8988T (cell line): ENCODE measurements at regions not wholly inside any gene's neighbourhood (a gene's known extent, or its start where the extent isn't known, plus 50 kb on each side); places are given as distances from the start of the nearest gene placed in this dataset.
"Not testable (repeated sequence)": the region's sequence is repeated elsewhere in the genome, so short reads cannot be mapped to it uniquely, and the experiment has no call there.

Experiments
- DNase-seq: peaks from one replicate; pipeline ENCODE4 v3.0.0; 2011

DNA sequence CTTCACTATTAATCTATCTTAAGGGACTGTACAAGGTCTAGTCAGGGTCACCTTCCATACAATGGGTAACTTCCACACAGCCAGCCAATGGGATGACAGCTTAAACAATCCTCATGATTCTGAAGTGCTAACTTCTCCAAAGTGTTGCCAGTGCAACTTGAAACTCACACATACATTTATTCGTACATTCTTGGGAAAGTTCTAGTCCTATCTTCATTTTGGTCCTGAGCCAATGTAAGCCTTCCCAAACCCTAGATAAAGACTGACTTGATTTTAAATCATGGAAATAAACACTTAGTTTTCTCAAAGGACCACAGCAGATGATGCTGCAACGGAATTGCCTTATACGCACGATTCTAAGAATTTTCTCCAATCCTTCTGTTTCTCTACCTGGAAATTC, 117.5 kb upstream of the COL1A2 start:
- no peak for DNase-seq

DNA sequence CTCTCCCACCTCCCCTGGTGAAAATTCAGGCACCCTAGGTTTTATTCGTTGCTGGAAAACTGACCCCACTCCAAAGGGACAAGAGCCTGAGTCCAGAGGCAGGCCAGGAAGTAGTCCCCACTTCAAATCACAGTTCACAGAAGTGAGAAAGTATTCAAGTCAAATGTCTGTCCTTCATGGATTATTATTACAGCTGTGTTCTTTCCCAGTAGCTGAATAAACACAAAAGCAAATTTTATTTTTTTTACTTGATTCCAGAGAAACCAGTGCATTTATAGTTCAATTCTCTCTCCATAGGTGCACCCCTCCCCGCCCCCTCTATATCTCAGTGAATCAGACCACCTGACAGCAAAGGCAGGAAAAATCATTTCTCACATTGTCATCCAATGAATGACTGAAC, 113.8 kb upstream of the COL1A2 start:
- DNase-seq: no peak

DNA sequence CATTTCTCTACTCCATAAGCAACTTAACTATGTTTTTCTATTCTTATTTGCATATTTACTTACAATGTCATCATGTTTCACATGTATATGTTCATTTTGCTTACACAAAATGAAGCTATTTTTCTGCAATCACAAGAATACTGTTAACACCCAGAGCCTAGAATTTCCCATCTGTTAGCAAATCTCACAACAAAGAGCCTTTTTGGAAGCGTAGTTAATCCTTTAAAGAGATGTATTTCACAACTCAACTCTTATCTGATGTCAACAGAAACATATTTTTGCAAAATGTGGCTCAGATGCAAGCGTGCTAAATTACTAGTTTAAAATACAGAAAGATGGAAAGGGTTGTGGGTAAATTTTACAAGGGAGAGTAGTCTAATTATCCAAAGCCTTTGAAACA, 110.6 kb upstream of the COL1A2 start:
- no peak for DNase-seq

DNA sequence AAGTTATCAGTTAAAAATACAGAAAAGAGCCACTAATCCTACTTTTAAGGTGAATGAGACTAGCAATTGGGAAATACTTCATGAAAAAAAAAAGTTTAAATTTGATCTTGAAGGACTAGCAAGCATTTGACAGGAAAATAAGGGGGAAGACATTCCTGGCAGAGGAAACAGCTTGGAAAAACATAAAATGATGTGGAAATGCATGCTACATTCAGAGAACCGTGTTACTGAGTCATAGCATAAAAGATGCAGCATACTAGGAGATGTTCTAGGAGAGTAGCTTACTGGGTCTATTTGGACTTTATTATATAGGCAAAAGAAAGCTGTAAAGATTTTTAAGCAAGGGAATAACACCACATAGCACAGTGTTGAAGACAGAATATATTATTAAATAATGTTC, 108.6 kb upstream of the COL1A2 start:
- no peak for DNase-seq

DNA sequence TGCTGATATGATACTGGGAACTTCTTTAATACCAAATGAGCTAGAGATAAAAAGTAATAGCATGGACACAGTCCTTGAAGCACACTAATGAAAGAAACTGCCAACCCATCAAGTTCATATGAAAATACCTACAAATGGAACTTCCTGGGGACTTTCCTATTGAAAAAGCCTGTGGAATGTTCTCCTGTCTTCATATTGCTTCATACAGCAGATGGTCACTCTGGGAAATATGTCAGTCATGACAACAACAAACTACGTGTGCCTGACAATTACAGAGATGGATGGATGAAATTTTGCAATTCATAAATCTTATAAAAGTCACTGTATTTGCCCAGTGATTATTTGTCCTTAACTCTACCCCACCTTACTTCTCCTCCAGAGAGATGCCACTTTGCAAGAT, 106.6 kb upstream of the COL1A2 start:
- no peak for DNase-seq

DNA sequence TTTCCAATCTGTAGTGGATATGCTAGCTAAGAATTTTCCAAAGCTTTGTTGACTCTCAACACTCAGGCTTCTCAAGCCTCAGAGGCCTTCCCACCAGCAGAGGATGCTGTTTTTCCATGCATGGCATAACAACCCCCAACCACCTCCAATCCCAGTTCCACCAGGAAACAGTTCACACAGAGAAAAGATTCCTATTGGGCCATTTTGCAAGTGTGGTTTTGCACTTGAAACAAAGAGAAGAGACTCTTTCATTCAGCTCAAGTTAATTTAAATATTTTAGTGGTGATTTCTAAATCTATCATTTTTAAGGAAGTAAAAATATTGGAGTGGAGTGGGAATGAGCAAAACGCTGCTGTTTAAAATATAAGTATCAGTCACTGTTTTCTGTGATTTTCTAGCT, 105.6 kb upstream of the COL1A2 start:
- DNase-seq: no peak

DNA sequence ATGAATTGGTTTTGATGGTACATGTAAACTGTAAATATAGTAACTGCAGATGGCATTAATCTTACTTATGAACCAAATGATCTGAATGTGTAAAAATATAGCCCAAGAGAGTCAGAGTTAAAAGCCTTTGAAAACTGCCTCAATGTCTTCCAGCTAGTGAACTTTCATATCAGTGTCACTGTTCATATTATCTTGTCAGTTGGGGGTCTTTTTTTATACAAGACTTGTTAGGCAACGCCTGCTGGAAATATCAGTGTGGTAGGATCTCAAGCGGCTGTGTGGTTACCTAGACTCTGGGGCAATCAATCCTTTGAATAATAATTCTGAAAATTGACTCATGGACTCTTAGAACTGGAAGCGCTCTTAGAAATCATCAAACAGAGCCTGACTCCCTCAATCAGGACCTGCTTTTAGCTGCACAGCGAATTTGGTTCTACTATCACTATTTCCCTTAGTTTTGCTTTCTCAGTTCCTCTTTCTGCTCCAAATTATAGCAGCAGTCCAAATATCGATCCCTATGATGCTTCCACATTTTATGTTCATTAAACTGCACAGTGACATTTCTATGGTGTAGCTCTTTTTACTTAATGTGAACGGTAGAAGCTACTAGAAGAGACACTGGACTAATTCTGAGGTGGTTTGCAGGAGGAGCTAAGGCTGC, 100.1 kb upstream of the COL1A2 start:
- DNase-seq: no peak

DNA sequence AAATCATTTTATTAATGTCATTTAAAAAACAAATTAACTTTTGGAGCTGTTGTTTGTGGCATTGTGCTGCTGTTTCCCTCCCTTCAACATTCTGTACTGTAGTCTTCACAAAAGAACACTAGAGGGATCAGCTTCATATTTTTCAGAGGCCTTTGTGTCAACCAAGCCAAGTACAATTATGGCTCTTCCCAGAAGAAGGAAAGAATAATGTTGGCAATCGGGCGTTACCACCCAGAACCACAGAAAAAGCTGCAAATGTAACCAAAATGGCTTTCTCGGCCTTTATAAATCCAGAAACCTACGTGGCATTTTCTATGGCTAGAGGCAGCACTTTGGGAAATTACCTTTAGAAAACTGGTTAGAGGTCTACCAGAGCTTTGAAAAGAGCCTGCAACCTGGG, 98.8 kb upstream of the COL1A2 start:
- no peak for DNase-seq

DNA sequence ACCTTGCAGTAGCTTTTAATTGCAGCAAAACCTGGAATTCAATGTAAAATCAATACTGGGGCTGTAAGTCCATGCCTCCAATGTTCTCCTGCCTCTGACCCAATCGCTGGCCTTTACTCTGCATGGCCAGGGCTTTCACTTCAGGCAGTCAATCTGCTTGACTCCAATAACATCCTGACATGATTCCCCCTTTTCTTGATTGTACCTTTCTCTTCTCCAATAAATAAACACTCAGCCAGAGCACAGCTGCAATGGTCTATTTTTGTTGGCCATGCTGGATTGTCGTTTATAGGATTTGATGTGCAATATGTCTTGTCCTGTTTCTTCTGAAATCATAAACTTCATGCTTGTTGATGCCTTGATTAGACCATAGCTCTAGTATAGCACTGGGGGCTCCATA, 97.8 kb upstream of the COL1A2 start:
- DNase-seq: no peak

DNA sequence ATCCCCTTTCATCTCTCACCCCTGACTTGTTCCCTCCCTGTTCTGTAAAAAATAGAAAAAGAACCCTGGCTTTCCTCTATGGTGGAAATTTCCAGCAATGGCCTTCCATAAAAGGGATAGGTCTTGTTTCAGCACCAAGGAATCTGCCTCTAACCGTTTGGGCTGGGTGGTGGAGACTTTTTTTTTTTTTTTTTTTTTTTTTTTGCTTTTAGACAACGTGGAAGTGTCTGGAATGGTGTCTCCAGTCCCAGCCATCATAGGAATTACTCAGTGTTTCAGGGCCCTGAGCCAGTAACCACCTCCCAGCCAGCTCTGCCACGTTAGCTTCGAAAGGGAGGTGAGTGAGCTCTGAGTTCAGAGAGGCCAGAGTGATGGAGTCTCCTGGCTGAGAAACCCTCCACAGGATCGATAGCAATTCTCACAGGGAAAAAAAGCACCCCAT, 97.3 kb upstream of the COL1A2 start:
- no peak for DNase-seq

DNA sequence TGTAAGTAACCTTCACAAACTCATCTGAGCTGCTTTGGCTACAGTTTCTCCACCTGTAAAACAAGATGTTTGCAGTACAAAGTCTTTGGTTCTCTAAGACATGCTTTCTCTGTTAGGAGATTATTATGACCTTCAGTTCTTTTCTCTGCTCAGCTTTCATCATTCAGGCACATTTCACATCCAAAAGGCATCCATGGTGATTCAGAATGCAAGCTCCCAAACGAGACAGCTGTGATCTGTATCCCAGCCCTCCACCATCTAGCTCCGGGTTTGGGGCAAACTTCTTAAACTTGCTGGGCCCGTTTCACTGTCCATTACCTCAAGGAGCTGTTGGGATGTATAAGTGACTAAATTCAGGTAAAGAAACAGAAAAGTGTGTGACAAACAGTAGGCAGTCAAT, 95.8 kb upstream of the COL1A2 start:
- DNase-seq: no peak

DNA sequence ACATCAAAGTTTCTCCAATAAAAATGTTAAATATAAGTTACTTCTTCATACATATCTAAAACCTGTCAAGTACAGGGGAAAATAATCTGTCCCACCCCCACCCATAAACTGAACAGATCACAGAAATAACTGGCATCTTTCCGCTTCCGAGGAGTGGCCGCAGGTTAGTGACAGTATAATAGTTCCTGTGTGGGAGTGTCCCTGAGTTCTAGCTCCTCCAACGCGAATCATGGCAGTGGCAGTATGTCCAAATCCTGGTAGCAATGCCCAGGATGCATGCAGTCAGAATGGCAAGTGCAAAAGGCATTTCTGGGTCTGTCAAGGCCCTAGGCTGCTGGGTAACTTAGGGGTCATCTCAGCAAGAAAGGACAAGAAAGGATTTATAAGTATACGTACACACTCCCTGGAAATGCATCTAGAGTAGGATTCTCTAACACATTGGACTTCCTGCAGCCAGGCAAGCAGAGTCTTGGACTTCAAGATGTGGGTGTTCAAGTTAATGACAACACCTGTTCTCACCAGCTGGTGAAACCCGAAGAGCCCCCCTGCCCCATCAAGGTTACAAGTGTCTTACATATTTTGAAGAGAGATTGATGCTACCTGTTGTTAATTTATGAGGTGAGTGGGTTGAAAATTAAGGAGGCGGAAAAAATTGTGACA, 94.4 kb upstream of the COL1A2 start:
- no peak for DNase-seq

DNA sequence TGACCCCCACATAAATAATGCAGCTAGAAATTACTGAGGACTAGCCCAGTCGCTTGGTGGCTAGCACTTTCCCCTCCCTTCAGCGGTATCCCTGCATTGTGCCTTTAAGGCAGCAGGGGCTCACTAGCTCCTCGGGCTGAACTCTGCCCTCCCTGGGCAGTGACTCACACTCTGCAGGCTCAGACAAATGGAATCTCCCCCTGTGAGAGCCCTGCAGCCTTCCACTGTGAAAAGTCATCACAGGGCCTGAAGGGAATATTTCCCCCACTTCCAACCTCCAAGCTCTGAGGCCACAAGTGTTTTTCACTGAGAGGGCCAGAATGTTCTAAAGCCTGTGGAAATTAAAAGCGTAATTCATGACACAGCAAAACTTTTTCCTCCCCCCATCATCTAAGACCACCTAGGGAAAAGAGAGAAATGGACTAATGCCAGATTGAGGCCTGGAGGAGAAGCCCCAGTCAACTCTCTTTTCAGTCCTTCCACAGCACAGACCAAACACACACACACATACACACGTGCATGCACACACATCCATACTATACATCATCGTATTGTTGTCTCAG, 93.6 kb upstream of the COL1A2 start:
- peak; percentile 30 for DNase-seq

DNA sequence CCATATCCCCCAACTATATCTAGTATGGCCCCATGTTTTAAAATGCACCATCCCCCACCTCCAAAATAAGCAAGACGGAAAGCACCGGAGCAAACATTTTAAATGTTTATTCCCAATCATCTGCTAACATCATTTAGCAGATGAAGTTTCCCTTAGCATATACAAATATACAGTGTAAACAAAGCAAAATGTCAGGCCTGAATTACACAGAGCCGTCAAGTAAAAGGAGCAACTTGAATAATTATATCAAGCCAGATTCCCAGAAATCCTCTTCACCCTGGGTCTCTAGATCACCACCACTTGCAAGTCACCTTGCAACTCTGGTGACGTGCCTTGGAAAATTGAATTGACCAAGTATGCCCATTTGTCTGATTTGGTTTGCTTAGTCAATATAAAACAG, 91.6 kb upstream of the COL1A2 start:
- no peak for DNase-seq

DNA sequence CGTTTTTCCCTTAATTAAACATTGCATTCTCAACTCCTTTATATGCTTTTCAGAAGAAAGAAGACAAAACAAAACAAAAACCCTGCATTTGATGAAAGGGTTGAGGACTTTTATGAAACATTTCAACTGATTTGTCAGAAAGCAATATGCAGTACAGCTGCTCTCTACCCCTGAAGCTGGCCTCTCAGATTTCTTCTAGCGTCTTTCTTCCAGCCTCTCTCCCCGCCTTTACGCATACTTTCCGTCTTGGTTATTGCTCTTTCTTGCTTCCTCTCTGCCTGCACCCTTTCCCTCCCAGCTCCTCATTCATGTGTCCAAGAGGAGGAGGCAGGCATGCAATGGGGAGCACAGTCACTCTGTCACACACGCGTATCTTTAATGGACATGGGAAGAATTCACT, 91.0 kb upstream of the COL1A2 start:
- DNase-seq: no peak

DNA sequence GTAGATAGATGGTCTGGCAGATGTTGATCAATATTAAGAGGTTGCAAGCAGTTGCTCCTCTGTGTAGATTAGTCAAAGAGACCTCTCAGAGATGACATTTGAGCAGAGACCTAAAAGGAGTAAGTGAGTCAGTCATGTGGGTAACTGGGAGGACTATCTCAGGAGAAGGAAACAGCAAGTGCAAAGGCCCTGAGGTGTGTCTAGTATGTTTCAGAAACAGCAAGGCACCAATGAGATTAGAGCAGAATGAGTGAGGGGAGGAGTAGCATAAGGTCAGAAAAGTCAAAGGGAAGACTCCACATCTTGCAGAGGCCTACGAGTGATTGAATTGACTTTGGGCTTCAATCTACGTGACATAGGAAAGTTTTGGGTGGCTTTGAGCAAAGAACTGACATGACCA, 89.8 kb upstream of the COL1A2 start:
- DNase-seq: no peak

DNA sequence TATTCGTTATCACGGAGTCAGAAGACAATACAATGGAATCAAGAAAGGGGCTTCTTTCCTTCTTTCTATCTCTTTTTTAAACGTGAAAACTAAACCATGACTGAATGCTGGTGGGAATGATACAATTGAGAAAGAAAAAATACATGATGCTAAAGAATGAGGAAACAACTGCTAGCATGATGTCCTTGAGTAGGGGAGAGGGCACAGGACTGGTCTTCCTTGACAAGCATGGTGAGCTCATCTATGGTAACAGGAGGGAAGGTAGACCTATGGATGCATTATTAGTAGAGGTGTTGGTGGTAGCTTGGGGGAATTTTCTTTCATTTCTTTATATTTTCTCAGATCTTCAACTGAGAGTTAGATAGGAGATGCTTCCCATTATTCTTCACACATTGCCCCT, 88.9 kb upstream of the COL1A2 start:
- DNase-seq: no peak

DNA sequence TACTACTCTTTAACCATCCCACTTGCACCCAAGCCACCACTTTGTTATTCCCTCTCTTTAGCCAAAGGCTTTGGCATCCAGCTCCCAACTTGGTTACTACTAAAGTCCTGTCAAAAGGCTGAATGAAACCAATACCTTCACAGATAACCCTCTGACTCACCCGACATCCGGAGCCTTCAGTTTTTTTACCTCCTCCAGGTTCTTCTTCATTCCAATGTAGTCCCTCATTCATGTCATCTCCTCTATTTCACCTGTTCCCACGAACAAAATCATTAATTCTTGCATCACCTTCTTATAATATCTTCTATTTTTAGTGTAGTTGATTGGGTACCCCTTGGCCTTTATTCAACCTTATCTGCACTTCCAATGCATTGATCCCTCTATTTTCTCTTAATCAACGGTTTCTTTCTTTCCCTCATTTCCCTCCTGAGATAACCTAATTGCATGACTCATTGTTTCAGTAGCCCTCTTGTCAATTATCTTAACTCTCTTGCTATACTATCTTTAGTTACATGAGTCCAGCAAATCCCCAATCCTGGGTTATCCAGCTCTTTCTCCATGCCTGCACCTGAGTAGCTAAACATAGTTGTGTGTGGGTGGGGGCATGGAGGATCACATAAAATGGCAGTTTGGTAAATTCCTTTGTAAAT, 87.2 kb upstream of the COL1A2 start:
- no peak for DNase-seq

DNA sequence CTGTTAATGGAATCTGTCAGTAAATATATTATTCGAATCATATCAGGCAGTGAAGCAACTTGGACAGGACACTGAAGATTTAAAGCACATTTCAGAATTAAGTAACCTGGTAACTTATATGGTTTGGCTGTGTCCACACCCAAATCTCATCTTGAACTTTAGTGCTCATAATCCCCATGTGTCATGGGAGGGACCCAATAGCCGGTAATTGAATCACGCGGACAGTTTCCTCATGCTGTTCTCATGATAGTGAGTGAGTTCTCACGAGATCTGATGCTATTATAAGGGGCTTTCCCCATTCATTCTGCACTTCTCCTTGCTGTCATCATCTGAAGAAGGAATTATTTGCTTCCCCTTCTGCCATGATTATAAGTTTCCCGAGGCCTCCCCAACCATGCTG, 83.2 kb upstream of the COL1A2 start:
- no peak for DNase-seq

DNA sequence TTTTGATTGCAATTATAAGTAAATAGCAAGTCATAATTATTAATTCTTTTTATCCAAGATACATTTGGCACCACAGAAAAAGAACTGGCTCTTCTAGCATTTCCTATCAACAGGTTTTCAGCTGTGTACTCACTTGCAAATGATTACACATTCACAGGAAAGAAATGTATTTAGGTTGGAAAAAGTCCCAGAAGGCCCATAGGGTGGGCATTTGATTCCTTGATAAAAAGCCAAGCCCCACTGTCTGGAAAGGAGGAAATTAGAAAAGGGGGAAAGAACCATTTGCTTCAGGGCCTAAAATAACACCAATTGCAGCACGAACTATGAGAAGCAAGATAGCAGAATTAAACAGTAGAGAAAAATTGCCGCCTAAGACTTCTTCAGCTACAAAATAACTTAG, 80.8 kb upstream of the COL1A2 start:
- no peak for DNase-seq

DNA sequence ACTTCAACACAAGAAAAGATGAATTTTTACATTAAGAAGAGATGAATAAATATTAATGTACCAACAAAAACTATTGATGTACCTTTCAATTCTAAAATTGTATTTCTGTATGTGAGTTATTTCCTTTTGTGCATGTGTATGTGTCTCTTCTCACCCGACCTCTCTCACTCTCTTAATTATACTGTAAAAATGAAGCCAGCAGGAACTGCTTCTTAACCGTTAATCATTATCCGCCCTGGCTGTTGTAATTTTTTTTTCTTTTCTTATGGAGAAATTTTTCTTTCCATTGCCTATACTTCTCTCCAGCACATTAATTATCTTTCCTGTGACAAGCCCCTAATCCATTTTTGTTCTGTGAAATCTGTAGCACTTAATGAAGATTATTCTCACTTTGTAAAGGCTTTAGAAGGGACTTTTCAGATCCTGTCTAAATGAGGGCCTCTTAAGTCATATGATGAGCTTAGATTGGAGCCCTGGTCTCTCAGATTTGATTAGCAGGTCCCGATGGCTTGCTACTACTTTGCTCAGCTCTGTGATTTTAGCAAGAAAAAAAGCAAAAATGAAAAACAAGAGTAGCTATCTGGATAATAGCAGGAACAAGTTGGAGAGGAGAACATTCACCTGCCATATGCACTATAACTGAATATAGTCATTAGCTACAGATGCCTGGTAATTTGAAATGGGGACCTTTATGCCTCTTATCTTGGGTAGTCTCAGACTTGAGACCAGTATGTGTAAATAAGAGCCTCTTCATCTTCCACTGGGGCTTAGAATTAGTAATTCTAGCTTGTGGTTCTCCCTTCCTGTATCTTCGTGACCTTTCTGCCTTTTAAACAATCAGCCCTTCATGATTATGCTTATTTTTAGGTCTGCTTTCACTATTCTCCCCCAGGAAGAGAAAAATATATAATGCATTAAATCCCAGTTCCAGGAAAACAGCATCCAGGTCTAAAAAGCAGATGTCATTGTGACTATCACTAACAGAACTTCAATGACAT, 80.0 kb upstream of the COL1A2 start:
- DNase-seq: no peak

DNA sequence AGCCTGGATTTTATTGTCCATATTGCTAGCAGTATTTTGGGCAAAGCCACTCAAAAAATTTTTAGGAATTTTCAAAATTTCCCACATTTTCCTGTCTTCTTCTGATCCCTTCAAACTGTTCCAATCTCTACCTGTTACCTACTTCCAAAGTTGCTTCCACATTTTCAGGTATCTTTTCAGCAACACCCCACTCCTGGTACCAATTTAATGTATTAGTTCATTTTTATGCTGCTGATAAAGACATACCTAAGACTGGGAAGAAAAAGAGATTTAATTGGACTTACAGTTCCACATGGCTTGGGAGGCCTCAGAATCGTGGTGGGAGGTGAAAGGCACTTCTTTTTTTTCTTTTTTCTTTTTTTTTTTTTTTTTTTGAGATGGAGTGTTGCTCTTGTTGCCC, 73.6 kb upstream of the COL1A2 start:
- not testable (repeated sequence) for DNase-seq

DNA sequence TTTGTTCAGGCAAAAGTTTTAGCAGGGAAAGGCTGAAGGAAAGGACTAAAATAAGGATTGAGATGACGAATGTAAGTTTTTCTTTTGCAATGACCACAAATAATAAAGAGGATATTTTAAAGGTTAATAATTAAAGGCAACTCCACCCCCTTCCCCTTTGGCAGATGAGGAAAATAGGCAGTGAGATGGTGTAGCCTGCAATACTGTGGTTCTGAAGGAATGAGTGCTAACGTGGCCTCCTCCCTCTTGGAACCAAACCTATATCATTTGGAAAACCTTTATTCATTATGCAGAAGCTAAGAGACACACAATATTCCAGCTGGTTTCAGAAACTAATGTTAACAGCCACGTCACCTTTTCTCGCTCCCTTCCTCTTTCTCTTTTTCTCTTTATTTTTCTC, 70.9 kb upstream of the COL1A2 start:
- no peak for DNase-seq
